Naive thymus-derived CD4-positive, alpha-beta T cell (primary cell): ENCODE measurements at regions not wholly inside any gene's neighbourhood (a gene's known extent, or its start where the extent isn't known, plus 50 kb on each side); places are given as distances from the start of the nearest gene placed in this dataset.

Experiments used
- ATAC-seq: fragments of 150-1000 bp; cut with Tn5 transposase; 2 replicates; pipeline ENCODE4 v1.10.0; 2021; ENCODE audit warnings: mild to moderate bottlenecking, moderate library complexity
- CTCF ChIA-PET: fragments of 350-600 bp; sonication (Branson Sonifier 250); formaldehyde crosslinking; loops from one replicate; lab custom pipeline; 2021; ENCODE audit warnings: antibody characterized with exemption; lab: Charles Lee
- POLR2A ChIA-PET: fragments of 350-600 bp; sonication (Branson Sonifier 250); formaldehyde crosslinking; loops from one replicate; lab custom pipeline; 2021; ENCODE audit warnings: antibody characterized with exemption, inconsistent platforms; lab: Charles Lee
- DNase-seq, 9 donors: peaks; one replicate each; pipeline versions ENCODE4 v3.0.0 to v3.0.0-alpha.2; 2020 to 2022; ENCODE audit warnings: mixed read lengths in 1 of 9
- H3K27ac ChIP-seq: one replicate; pipeline ENCODE4 v1.7.0; 2013; ENCODE audit warnings: mild to moderate bottlenecking, low read depth, low read length, moderate library complexity
- H3K27me3 ChIP-seq, 2 donors: one replicate each; pipeline ENCODE4 v1.7.0; 2013; ENCODE audit warnings: low read length in 2 of 2, mild to moderate bottlenecking in 2 of 2, moderate library complexity in 2 of 2; ENCODE audit not compliant: control insufficient read depth in 2 of 2, insufficient read depth in 2 of 2
- H3K36me3 ChIP-seq, 3 experiments: 1 replicate in 2 of 3; 2 replicates in 1 of 3; pipeline ENCODE4 v1.7.0; 2013; ENCODE audit warnings: low read length in 3 of 3, mild to moderate bottlenecking in 3 of 3, moderate library complexity in 1 of 3; ENCODE audit not compliant: insufficient read depth in 3 of 3, control insufficient read depth in 2 of 3
- H3K4me1 ChIP-seq, 2 donors: one replicate each; pipeline ENCODE4 v1.7.0; 2013; ENCODE audit warnings: low read length in 2 of 2, mild to moderate bottlenecking in 2 of 2, moderate library complexity in 1 of 2; ENCODE audit not compliant: control insufficient read depth in 2 of 2, insufficient read depth in 2 of 2
- H3K4me3 ChIP-seq: 2 replicates; pipeline ENCODE4 v1.7.0; 2013; ENCODE audit warnings: mild to moderate bottlenecking, low read length
- H3K9me3 ChIP-seq, 3 experiments: 1 replicate in 2 of 3; 2 replicates in 1 of 3; pipeline ENCODE4 v1.7.0; 2013; ENCODE audit warnings: low read length in 3 of 3; ENCODE audit not compliant: control insufficient read depth in 2 of 3
- H3K27ac Mint-ChIP-seq, 9 donors: one replicate each; pipeline ENCODE4 v1.8.0; 2020 to 2022; ENCODE audit warnings: mixed read lengths in 9 of 9, mild to moderate bottlenecking in 8 of 9, moderate library complexity in 5 of 9, inconsistent platforms in 2 of 9
- H3K27me3 Mint-ChIP-seq, 5 donors: one replicate each; pipeline ENCODE4 v1.8.0; 2021 to 2022; ENCODE audit warnings: mixed read lengths in 5 of 5, mild to moderate bottlenecking in 1 of 5
- H3K36me3 Mint-ChIP-seq, 5 donors: one replicate each; pipeline ENCODE4 v1.8.0; 2020 to 2022; ENCODE audit warnings: mixed read lengths in 5 of 5, mild to moderate bottlenecking in 3 of 5, inconsistent platforms in 1 of 5
- H3K4me1 Mint-ChIP-seq, 7 donors: one replicate each; pipeline ENCODE4 v1.8.0; 2020 to 2022; ENCODE audit warnings: mixed read lengths in 7 of 7, mild to moderate bottlenecking in 3 of 7, inconsistent platforms in 1 of 7
- H3K4me3 Mint-ChIP-seq, 10 donors: one replicate each; pipeline ENCODE4 v1.8.0; 2020 to 2022; ENCODE audit warnings: mild to moderate bottlenecking in 10 of 10, mixed read lengths in 10 of 10, moderate library complexity in 6 of 10, inconsistent platforms in 2 of 10
- H3K9me3 Mint-ChIP-seq, 11 donors: one replicate each; pipeline ENCODE4 v1.8.0; 2020 to 2022; ENCODE audit warnings: mixed read lengths in 11 of 11, mild to moderate bottlenecking in 4 of 11, inconsistent platforms in 1 of 11, moderate library complexity in 1 of 11
- intact Hi-C, 2 donors: fragments of 100-400 bp; cut with micrococcal nuclease; formaldehyde crosslinking; loops; one replicate each; pipeline ENCODE4 v1.15.1; 2023

DNA sequence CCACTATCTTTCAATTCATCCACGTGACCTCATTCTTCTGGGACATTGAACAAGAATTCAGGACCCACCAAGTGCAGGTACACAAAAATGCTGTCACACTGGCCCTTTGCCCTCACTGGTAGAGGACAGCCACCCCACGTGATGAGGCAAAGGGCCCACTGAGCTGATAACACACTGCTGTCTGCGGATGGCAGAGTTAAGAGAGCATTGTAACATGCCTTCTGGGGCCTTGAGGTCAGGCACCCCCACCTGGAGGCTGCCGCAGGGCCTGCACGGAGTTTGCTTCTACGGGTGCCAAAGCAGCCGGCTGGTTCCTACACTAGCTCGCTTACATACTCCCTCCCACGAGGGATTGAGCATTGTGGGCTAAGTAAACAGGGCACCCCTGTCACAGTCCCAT is 101.0 kb downstream of the LRIG3 start:
- DNase-seq (no peak), ATAC-seq (no peak)
- ChIA-PET POLR2A (no interaction called here), CTCF (no interaction called here)
- Histone ChIP-seq H3K27ac (no peak overlapping the region), H3K36me3 (no peaks in the 10 kb centered on the region), H3K4me3 (no peak overlapping the region), H3K27me3 (no peaks in the 10 kb centered on the region), H3K4me1 (no peaks in the 10 kb centered on the region), H3K9me3 (no peaks in the 10 kb centered on the region)
- H3K9me3 Mint-ChIP-seq = peaks cover 0 to 7% (median 1%) of the 10 kb centered on the region in 11 donors
- no peaks in the 10 kb centered on the region for H3K36me3 Mint-ChIP-seq
- no peak overlapping the region for H3K27ac Mint-ChIP-seq
- intact Hi-C loops = no loop called here
- no peaks in the 10 kb centered on the region for H3K4me1 Mint-ChIP-seq
- no peaks in the 10 kb centered on the region for H3K27me3 Mint-ChIP-seq
- H3K4me3 Mint-ChIP-seq = no peak overlapping the region

DNA sequence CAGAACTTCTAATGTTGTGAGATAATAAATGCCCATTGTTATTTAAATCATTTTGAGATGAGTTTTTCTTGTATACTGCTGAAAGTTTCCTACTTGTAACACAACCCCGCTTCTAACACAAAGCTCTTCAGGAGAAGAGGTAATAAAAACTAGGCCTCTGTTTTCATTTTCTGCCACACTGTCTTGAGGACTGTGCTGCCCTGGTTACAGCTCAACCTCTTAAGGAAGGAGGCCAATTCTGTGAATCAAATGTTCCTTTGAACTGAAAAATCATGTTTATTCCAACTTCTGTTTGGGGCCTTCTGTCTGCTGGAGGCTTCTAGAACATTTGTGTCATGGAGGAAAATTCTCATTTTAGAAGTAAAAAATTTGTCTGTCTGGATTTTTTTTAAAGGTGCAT is 100.3 kb downstream of the LRIG3 start:
- Mint-ChIP-seq H3K27ac (no peak overlapping the region), H3K9me3 (peaks cover 0 to 11% (median 1%) of the 10 kb centered on the region in 11 donors), H3K4me3 (no peak overlapping the region), H3K4me1 (no peaks in the 10 kb centered on the region), H3K36me3 (no peaks in the 10 kb centered on the region), H3K27me3 (no peaks in the 10 kb centered on the region)
- H3K36me3 ChIP-seq = no peaks in the 10 kb centered on the region
- no peaks in the 10 kb centered on the region for H3K27me3 ChIP-seq
- H3K9me3 ChIP-seq = no peaks in the 10 kb centered on the region
- H3K4me1 ChIP-seq = no peaks in the 10 kb centered on the region
- ChIA-PET POLR2A (no interaction called here), CTCF (no interaction called here)
- ATAC-seq (no peak), DNase-seq (no peak)
- intact Hi-C loops = no loop called here
- H3K4me3 ChIP-seq = no peak overlapping the region
- H3K27ac ChIP-seq = no peak overlapping the region
